GM10266 (cell line): ENCODE measurements at regions not wholly inside any gene's neighbourhood (a gene's known extent, or its start where the extent isn't known, plus 50 kb on each side); places are given as distances from the start of the nearest gene placed in this dataset.

Source experiments
- DNase-seq: peaks from one replicate; pipeline ENCODE4 v3.0.0; 2012; ENCODE audit errors: extremely low spot score
- CTCF ChIP-seq: IDR thresholded peaks from 2 replicates; pipeline ENCODE4 v1.5.1; 2012; ENCODE audit warnings: mild to moderate bottlenecking, low read depth; ENCODE audit not compliant: control insufficient read depth, insufficient read depth; ENCODE audit errors: missing control alignments

- DNase-seq = no peak
- TF ChIP-seq CTCF = no peak
These were observed 83.1 kb upstream of the VCX start for GRCh38 chrX:7759830-7760229.

GRCh38 chrX:7746856-7747255 lies 96.1 kb upstream of the VCX start:
- TF ChIP-seq CTCF = no peak
- no peak for DNase-seq

GRCh38 chrX:7730071-7730470 lies 112.9 kb upstream of the VCX start:
- no peak for DNase-seq
- no peak for TF ChIP-seq CTCF

- no peak for TF ChIP-seq CTCF
These were observed 122.5 kb upstream of the VCX start for GRCh38 chrX:7720519-7720918.

GRCh38 chrX:7714351-7714750 lies 128.6 kb upstream of the VCX start:
- TF ChIP-seq CTCF = no peak
- DNase-seq = no peak

More at GRCh38 chrX:7720519-7720918, 122.5 kb upstream of the VCX start:
- DNase-seq = no peak

- no peak for DNase-seq
- no peak for TF ChIP-seq CTCF
These were observed 131.8 kb upstream of the VCX start for GRCh38 chrX:7711167-7711566.

- TF ChIP-seq CTCF = no peak
- no peak for DNase-seq
These were observed 133.1 kb upstream of the VCX start for GRCh38 chrX:7709845-7710244.
